ENCODE measurements at regions not wholly inside any gene's neighbourhood (a gene's known extent, or its start where the extent isn't known, plus 50 kb on each side); places are given as distances from the start of the nearest gene placed in this dataset.
"Not testable (repeated sequence)": the region's sequence is repeated elsewhere in the genome, so short reads cannot be mapped to it uniquely, and the experiment has no call there.

- Histone ChIP-seq H3K27me3 (ENCODE audit: control insufficient read depth, insufficient read depth, low read length) (no peaks in the 10 kb centered on the region), H3K4me2 (ENCODE audit: low read length) (peak overlapping the region; percentile 11), H3K9ac (ENCODE audit: low read depth, low read length) (no peak overlapping the region), H3K9me3 (replicated peaks; ENCODE audit: low read length) (no peaks in the 10 kb centered on the region), H3K4me1 (ENCODE audit: control insufficient read depth, insufficient read depth, low read length) (peaks cover 27% of the 10 kb centered on the region), H3K36me3 (ENCODE audit: insufficient read depth, low read length) (no peaks in the 10 kb centered on the region), H3K4me3 (ENCODE audit: low read length) (no peak overlapping the region)
Observed at GRCh38 chr6:111925296-111925695, 52.0 kb upstream of the FYN start.

GRCh38 chr6:111926731-111927302, 53.6 kb upstream of the FYN start:
- H3K4me2 ChIP-seq (ENCODE audit: low read length) = no peak overlapping the region
- no peaks in the 10 kb centered on the region for H3K9me3 ChIP-seq (replicated peaks; ENCODE audit: low read length)
- no peak overlapping the region for H3K9ac ChIP-seq (ENCODE audit: low read depth, low read length)
- no peaks in the 10 kb centered on the region for H3K27me3 ChIP-seq (ENCODE audit: control insufficient read depth, insufficient read depth, low read length)
- H3K36me3 ChIP-seq (ENCODE audit: insufficient read depth, low read length) = no peaks in the 10 kb centered on the region
- peaks cover 27% of the 10 kb centered on the region for H3K4me1 ChIP-seq (ENCODE audit: control insufficient read depth, insufficient read depth, low read length)
- no peak overlapping the region for H3K4me3 ChIP-seq (ENCODE audit: low read length)

GRCh38 chr6:111927321-111927720, 54.1 kb upstream of the FYN start:
- H3K4me2 ChIP-seq (ENCODE audit: low read length) = no peak overlapping the region
- no peak overlapping the region for H3K9ac ChIP-seq (ENCODE audit: low read depth, low read length)
- H3K4me1 ChIP-seq (ENCODE audit: control insufficient read depth, insufficient read depth, low read length) = peaks cover 27% of the 10 kb centered on the region
- no peaks in the 10 kb centered on the region for H3K9me3 ChIP-seq (replicated peaks; ENCODE audit: low read length)
- H3K27me3 ChIP-seq (ENCODE audit: control insufficient read depth, insufficient read depth, low read length) = no peaks in the 10 kb centered on the region
- H3K4me3 ChIP-seq (ENCODE audit: low read length) = no peak overlapping the region
- H3K36me3 ChIP-seq (ENCODE audit: insufficient read depth, low read length) = no peaks in the 10 kb centered on the region

GRCh38 chr6:111928139-111928538, 54.9 kb upstream of the FYN start:
- Histone ChIP-seq H3K36me3 (ENCODE audit: insufficient read depth, low read length) (no peaks in the 10 kb centered on the region), H3K4me2 (ENCODE audit: low read length) (no peak overlapping the region), H3K4me3 (ENCODE audit: low read length) (no peak overlapping the region), H3K4me1 (ENCODE audit: control insufficient read depth, insufficient read depth, low read length) (peaks cover 19% of the 10 kb centered on the region), H3K9me3 (replicated peaks; ENCODE audit: low read length) (no peaks in the 10 kb centered on the region), H3K9ac (ENCODE audit: low read depth, low read length) (no peak overlapping the region), H3K27me3 (ENCODE audit: control insufficient read depth, insufficient read depth, low read length) (no peaks in the 10 kb centered on the region)

- H3K36me3 ChIP-seq (ENCODE audit: insufficient read depth, low read length); H3K4me1 ChIP-seq (ENCODE audit: control insufficient read depth, insufficient read depth, low read length); H3K9me3 ChIP-seq (replicated peaks; ENCODE audit: low read length); H3K4me2 ChIP-seq (ENCODE audit: low read length); H3K4me3 ChIP-seq (ENCODE audit: low read length); H3K27me3 ChIP-seq (ENCODE audit: control insufficient read depth, insufficient read depth, low read length); H3K9ac ChIP-seq (ENCODE audit: low read depth, low read length): not testable (repeated sequence)
Observed at GRCh38 chr6:111934611-111935010, 61.4 kb upstream of the FYN start.

DNA sequence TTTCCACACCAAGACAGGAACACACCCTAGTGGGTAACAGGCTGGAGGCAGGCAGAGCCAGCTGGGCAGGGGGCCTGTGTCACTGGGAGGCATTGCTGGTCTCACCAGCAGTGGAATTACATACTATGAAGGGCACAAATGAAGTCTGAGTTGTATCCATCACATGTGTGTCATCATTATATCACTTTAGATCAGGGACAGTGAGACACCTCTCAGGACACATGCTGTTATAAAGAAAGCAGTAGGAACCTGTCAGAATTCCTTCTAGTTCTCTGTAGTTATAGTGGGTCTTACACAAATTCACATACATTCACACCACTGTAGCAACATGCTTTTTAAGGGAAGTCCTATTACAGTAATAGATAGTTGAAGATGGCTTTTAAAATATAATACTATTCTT, 63.5 kb upstream of the FYN start:
- H3K9ac ChIP-seq (ENCODE audit: low read depth, low read length) = no peak overlapping the region
- no peaks in the 10 kb centered on the region for H3K9me3 ChIP-seq (replicated peaks; ENCODE audit: low read length)
- H3K36me3 ChIP-seq (ENCODE audit: insufficient read depth, low read length) = no peaks in the 10 kb centered on the region
- H3K4me3 ChIP-seq (ENCODE audit: low read length) = no peak overlapping the region
- no peaks in the 10 kb centered on the region for H3K27me3 ChIP-seq (ENCODE audit: control insufficient read depth, insufficient read depth, low read length)
- H3K4me1 ChIP-seq (ENCODE audit: control insufficient read depth, insufficient read depth, low read length) = peaks cover 9% of the 10 kb centered on the region
- no peak overlapping the region for H3K4me2 ChIP-seq (ENCODE audit: low read length)

DNA sequence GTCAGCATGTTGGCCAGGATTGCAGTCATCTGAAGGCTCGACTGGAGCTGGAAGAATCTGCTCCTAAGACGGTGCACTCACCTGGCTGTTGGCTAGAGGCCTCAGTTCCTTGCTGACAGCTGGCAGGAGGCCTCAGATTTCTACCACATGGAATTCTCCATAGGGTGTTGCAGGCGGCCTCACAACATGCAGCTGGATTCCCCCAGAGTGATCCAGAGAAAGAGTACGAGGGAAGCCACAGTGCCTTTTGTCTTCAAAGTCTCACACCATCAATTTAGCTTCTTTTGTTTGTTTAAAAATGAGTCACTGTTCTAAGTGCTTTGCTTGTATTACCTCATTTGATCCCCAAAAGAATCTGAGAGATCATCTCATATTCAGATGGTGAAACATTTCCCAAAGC, 65.5 kb upstream of the FYN start:
- Histone ChIP-seq H3K36me3 (ENCODE audit: insufficient read depth, low read length) (no peaks in the 10 kb centered on the region), H3K4me2 (ENCODE audit: low read length) (peak overlapping the region; percentile 33), H3K4me3 (ENCODE audit: low read length) (no peak overlapping the region)

DNA sequence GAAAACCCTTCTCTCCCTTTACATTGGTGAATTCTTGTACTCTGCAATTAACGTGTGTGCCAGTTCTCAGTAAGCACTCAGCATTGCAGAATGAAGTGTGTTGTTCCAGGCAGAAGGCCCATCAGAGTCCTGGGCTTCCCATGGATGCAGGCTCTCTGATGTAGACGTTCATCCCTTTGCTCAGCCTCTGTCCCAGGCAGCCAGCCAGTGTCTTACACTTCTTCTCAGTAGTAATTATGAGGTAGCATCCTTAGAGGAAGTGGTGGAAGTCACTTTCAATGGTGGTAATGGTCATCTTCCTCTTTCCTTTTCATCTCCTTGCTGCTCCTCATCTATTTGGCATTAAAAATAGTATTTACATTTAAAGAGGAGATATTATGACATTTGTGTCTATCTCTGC, 66.7 kb upstream of the FYN start:
- Histone ChIP-seq H3K36me3 (ENCODE audit: insufficient read depth, low read length) (no peaks in the 10 kb centered on the region), H3K27me3 (ENCODE audit: control insufficient read depth, insufficient read depth, low read length) (no peaks in the 10 kb centered on the region), H3K9me3 (replicated peaks; ENCODE audit: low read length) (no peaks in the 10 kb centered on the region), H3K4me2 (ENCODE audit: low read length) (no peak overlapping the region), H3K4me3 (ENCODE audit: low read length) (no peak overlapping the region), H3K4me1 (ENCODE audit: control insufficient read depth, insufficient read depth, low read length) (peaks cover 9% of the 10 kb centered on the region), H3K9ac (ENCODE audit: low read depth, low read length) (no peak overlapping the region)

More for the DNA sequence above, 65.5 kb upstream of the FYN start:
- Histone ChIP-seq H3K4me1 (ENCODE audit: control insufficient read depth, insufficient read depth, low read length) (peaks cover 9% of the 10 kb centered on the region), H3K9ac (ENCODE audit: low read depth, low read length) (no peak overlapping the region), H3K27me3 (ENCODE audit: control insufficient read depth, insufficient read depth, low read length) (no peaks in the 10 kb centered on the region), H3K9me3 (replicated peaks; ENCODE audit: low read length) (no peaks in the 10 kb centered on the region)

DNA sequence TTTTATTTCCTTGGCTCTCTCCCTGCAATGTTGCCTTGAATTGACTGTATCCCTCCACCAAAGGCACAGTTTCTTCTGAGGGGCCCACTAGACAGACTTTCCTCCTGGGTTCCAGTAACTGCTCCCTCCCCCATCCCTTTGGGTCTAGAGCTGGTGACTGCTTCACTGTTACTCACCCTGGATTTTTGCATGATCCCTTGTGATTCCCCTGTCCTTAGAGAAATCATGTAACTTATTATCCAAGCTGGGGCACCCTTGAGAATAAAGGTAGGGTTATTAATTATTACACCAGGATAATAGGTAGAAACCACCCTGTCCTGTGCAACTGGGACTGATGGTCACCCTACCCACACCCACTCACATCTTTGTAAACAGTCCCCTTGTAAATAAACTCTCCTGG, 67.5 kb upstream of the FYN start:
- H3K27me3 ChIP-seq (ENCODE audit: control insufficient read depth, insufficient read depth, low read length) = no peaks in the 10 kb centered on the region
- peaks cover 9% of the 10 kb centered on the region for H3K4me1 ChIP-seq (ENCODE audit: control insufficient read depth, insufficient read depth, low read length)
- H3K9ac ChIP-seq (ENCODE audit: low read depth, low read length) = no peak overlapping the region

GRCh38 chr6:111941686-111942330, 68.6 kb upstream of the FYN start:
- Histone ChIP-seq H3K36me3 (ENCODE audit: insufficient read depth, low read length) (no peaks in the 10 kb centered on the region), H3K4me2 (ENCODE audit: low read length) (no peak overlapping the region), H3K9me3 (replicated peaks; ENCODE audit: low read length) (no peaks in the 10 kb centered on the region), H3K4me1 (ENCODE audit: control insufficient read depth, insufficient read depth, low read length) (peaks cover 9% of the 10 kb centered on the region), H3K9ac (ENCODE audit: low read depth, low read length) (no peak overlapping the region), H3K27me3 (ENCODE audit: control insufficient read depth, insufficient read depth, low read length) (no peaks in the 10 kb centered on the region), H3K4me3 (ENCODE audit: low read length) (no peak overlapping the region)

More for the DNA sequence above, 67.5 kb upstream of the FYN start:
- no peak overlapping the region for H3K4me2 ChIP-seq (ENCODE audit: low read length)
- H3K4me3 ChIP-seq (ENCODE audit: low read length) = no peak overlapping the region
- no peaks in the 10 kb centered on the region for H3K9me3 ChIP-seq (replicated peaks; ENCODE audit: low read length)
- no peaks in the 10 kb centered on the region for H3K36me3 ChIP-seq (ENCODE audit: insufficient read depth, low read length)

GRCh38 chr6:111942561-111942960, 69.3 kb upstream of the FYN start:
- no peaks in the 10 kb centered on the region for H3K27me3 ChIP-seq (ENCODE audit: control insufficient read depth, insufficient read depth, low read length)
- H3K4me2 ChIP-seq (ENCODE audit: low read length) = no peak overlapping the region
- no peak overlapping the region for H3K9ac ChIP-seq (ENCODE audit: low read depth, low read length)
- no peaks in the 10 kb centered on the region for H3K36me3 ChIP-seq (ENCODE audit: insufficient read depth, low read length)
- peaks cover 9% of the 10 kb centered on the region for H3K4me1 ChIP-seq (ENCODE audit: control insufficient read depth, insufficient read depth, low read length)
- no peaks in the 10 kb centered on the region for H3K9me3 ChIP-seq (replicated peaks; ENCODE audit: low read length)
- H3K4me3 ChIP-seq (ENCODE audit: low read length) = no peak overlapping the region

GRCh38 chr6:111943266-111943665, 70.0 kb upstream of the FYN start:
- Histone ChIP-seq H3K4me3 (ENCODE audit: low read length) (no peak overlapping the region), H3K4me2 (ENCODE audit: low read length) (no peak overlapping the region), H3K27me3 (ENCODE audit: control insufficient read depth, insufficient read depth, low read length) (no peaks in the 10 kb centered on the region), H3K36me3 (ENCODE audit: insufficient read depth, low read length) (no peaks in the 10 kb centered on the region), H3K4me1 (ENCODE audit: control insufficient read depth, insufficient read depth, low read length) (peaks cover 9% of the 10 kb centered on the region), H3K9me3 (replicated peaks; ENCODE audit: low read length) (no peaks in the 10 kb centered on the region), H3K9ac (ENCODE audit: low read depth, low read length) (no peak overlapping the region)

All from skeletal muscle satellite cell (primary cell).